ENCODE measurements at regions not wholly inside any gene's neighbourhood (a gene's known extent, or its start where the extent isn't known, plus 50 kb on each side); places are given as distances from the start of the nearest gene placed in this dataset.

GRCh38 chr5:120151181-120151580, 312.9 kb upstream of the PRR16 start:
- TF ChIP-seq, protein P1, sequence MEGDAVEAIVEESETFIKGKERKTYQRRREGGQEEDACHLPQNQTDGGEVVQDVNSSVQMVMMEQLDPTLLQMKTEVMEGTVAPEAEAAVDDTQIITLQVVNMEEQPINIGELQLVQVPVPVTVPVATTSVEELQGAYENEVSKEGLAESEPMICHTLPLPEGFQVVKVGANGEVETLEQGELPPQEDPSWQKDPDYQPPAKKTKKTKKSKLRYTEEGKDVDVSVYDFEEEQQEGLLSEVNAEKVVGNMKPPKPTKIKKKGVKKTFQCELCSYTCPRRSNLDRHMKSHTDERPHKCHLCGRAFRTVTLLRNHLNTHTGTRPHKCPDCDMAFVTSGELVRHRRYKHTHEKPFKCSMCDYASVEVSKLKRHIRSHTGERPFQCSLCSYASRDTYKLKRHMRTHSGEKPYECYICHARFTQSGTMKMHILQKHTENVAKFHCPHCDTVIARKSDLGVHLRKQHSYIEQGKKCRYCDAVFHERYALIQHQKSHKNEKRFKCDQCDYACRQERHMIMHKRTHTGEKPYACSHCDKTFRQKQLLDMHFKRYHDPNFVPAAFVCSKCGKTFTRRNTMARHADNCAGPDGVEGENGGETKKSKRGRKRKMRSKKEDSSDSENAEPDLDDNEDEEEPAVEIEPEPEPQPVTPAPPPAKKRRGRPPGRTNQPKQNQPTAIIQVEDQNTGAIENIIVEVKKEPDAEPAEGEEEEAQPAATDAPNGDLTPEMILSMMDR (conservative IDR thresholded peaks at IDR 0.05; ENCODE audit: low read depth, low read length) = no peak
- TF ChIP-seq RAD21 (IDR thresholded peaks at IDR 0.05; ENCODE audit: low read length) (no peak), RCOR1 (IDR thresholded peaks at IDR 0.05; ENCODE audit: insufficient replicate concordance, low read length) (no peak), RFX5 (IDR thresholded peaks at IDR 0.05; ENCODE audit: low read depth, low read length) (no peak), SMC3 (IDR thresholded peaks at IDR 0.05; ENCODE audit: low read depth, low read length) (no peak), CEBPB (IDR thresholded peaks at IDR 0.05; ENCODE audit: low read depth, low read length) (no peak), MAZ (IDR thresholded peaks at IDR 0.05; ENCODE audit: borderline replicate concordance, low read depth, low read length) (no peak), MAFK (IDR thresholded peaks at IDR 0.05; ENCODE audit: low read depth, low read length) (no peak), POLR2A (IDR thresholded peaks at IDR 0.05; ENCODE audit: low read depth, low read length) (no peak), BHLHE40 (IDR thresholded peaks at IDR 0.05; ENCODE audit: low read depth, low read length) (no peak), FOS (IDR thresholded peaks at IDR 0.05; ENCODE audit: low read depth, low read length) (no peak)
- TF ChIP-seq, protein P2, sequence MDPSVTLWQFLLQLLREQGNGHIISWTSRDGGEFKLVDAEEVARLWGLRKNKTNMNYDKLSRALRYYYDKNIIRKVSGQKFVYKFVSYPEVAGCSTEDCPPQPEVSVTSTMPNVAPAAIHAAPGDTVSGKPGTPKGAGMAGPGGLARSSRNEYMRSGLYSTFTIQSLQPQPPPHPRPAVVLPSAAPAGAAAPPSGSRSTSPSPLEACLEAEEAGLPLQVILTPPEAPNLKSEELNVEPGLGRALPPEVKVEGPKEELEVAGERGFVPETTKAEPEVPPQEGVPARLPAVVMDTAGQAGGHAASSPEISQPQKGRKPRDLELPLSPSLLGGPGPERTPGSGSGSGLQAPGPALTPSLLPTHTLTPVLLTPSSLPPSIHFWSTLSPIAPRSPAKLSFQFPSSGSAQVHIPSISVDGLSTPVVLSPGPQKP (IDR thresholded peaks at IDR 0.05; ENCODE audit: borderline replicate concordance, low read depth, low read length) = no peak
- TF ChIP-seq, protein P3, sequence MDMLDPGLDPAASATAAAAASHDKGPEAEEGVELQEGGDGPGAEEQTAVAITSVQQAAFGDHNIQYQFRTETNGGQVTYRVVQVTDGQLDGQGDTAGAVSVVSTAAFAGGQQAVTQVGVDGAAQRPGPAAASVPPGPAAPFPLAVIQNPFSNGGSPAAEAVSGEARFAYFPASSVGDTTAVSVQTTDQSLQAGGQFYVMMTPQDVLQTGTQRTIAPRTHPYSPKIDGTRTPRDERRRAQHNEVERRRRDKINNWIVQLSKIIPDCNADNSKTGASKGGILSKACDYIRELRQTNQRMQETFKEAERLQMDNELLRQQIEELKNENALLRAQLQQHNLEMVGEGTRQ (IDR thresholded peaks at IDR 0.05; ENCODE audit: low read depth, low read length) = no peak
